ENCODE measurements at regions not wholly inside any gene's neighbourhood (a gene's known extent, or its start where the extent isn't known, plus 50 kb on each side); places are given as distances from the start of the nearest gene placed in this dataset.
A peak's percentile ranks its signal among the peaks of the same experiment; 100 is the strongest.

DNA sequence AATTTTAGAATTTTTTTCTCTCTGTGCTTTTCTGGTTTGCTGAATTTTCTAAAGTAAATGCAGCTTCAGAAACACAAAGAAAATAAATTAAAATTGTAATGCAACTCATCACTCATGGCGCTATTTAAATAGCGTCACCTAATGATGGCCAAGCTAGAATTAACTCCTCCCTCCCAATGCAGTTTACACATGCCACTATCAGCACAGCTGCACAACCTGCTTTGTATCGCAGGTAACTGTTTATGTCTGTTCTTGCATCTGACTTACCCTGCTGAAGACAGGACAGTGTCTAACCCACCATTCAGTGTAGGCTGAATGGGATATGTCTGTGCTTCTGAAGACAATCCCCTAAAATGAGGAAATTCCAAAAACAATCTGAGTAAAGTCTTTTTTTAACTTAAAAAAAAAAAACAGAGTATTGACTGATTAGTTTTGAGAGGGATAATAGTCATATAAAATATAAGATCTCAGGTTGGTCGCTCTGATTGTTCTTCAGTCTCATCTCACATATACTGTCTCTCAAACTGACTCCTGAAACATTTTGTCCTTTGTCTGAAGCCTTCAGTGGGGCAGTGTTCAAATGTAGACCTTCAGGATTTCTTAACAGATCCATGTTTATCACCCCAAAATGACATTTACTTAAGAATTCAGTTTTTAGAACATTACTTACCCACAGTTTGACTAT is 271.4 kb downstream of the ZEB2 start:
- no peak overlapping the region for H3K4me3 Mint-ChIP-seq
- TF ChIP-seq CTCF (IDR thresholded peaks at IDR 0.05; ENCODE audit: unreplicated experiment in 3 of 3): no peak
- no peak overlapping the region for H3K27ac Mint-ChIP-seq
- H3K36me3 Mint-ChIP-seq (ENCODE audit: low read depth): peaks cover 24% of the 10 kb centered on the region
- no peaks in the 10 kb centered on the region for H3K27me3 Mint-ChIP-seq (ENCODE audit: low read depth)
- H3K4me1 Mint-ChIP-seq: peaks cover 3% of the 10 kb centered on the region
- H3K9me3 Mint-ChIP-seq: peaks cover 17% of the 10 kb centered on the region

DNA sequence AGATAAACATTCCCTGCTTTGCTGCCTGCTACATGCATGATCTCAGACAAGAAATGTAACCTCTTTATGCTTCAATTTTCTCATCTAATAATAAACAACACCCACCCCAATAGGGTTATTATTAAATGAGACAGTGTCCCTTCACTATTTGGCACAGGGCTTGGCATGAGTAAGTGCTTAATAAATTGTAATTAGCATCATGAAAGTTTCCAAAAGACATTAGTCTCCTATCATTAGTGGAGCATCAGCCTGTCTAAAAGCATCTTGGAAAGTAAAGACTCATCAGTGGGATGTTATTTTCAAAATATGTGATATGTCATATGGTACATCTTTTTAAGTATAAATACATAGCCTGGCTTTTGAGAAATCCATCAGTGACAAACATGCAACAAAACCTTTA is 275.0 kb downstream of the ZEB2 start:
- Mint-ChIP-seq H3K36me3 (ENCODE audit: low read depth) (peaks cover 4% of the 10 kb centered on the region), H3K4me1 (peaks cover 19% of the 10 kb centered on the region), H3K27ac (no peak overlapping the region), H3K4me3 (no peak overlapping the region), H3K27me3 (ENCODE audit: low read depth) (no peaks in the 10 kb centered on the region), H3K9me3 (no peaks in the 10 kb centered on the region)
- no peak for TF ChIP-seq CTCF (IDR thresholded peaks at IDR 0.05; ENCODE audit: unreplicated experiment in 3 of 3)

DNA sequence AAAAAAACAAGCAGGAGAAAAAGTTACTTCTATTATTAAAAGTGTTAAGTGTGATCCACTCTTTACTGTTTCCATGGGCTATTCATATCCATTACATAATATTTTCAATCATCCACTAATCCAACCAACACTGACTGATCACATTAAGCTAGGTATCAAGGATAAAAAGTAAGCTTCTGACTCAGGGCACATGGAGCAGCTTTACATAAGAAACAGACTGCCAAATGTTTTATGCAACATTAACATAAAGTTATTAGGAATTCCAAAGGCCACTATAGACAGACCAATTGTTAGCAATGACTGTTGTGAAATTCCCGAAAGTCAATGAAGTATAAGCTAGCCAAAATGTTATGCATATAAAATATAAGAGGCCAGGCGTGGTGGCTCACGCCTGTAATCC is 277.6 kb downstream of the ZEB2 start:
- H3K27me3 Mint-ChIP-seq (ENCODE audit: low read depth): no peaks in the 10 kb centered on the region
- peaks cover 19% of the 10 kb centered on the region for H3K4me1 Mint-ChIP-seq
- TF ChIP-seq CTCF (IDR thresholded peaks at IDR 0.05; ENCODE audit: unreplicated experiment in 3 of 3): no peak
- H3K27ac Mint-ChIP-seq: peak overlapping the region in 2 of 3 experiments; percentile 23 to 45
- H3K4me3 Mint-ChIP-seq: no peak overlapping the region
- peaks cover 4% of the 10 kb centered on the region for H3K36me3 Mint-ChIP-seq (ENCODE audit: low read depth)
- no peaks in the 10 kb centered on the region for H3K9me3 Mint-ChIP-seq

DNA sequence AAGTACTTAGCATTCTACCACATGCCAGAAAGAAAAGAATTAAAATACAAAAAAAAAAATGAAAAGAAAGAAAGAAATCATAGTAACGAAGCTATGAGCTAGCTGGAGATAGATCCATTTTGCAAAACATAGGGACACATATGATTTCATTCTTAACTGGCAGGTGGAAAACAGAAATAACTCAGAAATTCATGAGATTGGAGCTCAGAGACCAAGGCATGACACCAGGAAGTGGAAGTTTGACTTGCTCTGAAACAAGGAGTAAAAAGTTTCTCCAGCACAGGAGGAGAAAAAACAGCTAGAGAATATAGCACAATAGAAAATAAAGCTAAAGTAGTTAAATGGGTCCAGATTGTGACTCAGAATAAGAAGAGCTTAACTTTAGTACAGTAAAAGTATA is 278.1 kb downstream of the ZEB2 start:
- no peak for TF ChIP-seq CTCF (IDR thresholded peaks at IDR 0.05; ENCODE audit: unreplicated experiment in 3 of 3)

GRCh38 chr2:144240656-144241339 is 279.1 kb downstream of the ZEB2 start:
- Mint-ChIP-seq H3K4me3 (no peak overlapping the region), H3K9me3 (no peaks in the 10 kb centered on the region), H3K36me3 (ENCODE audit: low read depth) (no peaks in the 10 kb centered on the region), H3K27me3 (ENCODE audit: low read depth) (no peaks in the 10 kb centered on the region), H3K4me1 (peaks cover 19% of the 10 kb centered on the region), H3K27ac (peak overlapping the region; percentile 23 to 46 (median 35))
- no peak for TF ChIP-seq CTCF (IDR thresholded peaks at IDR 0.05; ENCODE audit: unreplicated experiment in 3 of 3)

More for the DNA sequence above, 278.1 kb downstream of the ZEB2 start:
- H3K9me3 Mint-ChIP-seq: no peaks in the 10 kb centered on the region
- H3K36me3 Mint-ChIP-seq (ENCODE audit: low read depth): peaks cover 3% of the 10 kb centered on the region
- no peaks in the 10 kb centered on the region for H3K27me3 Mint-ChIP-seq (ENCODE audit: low read depth)
- no peak overlapping the region for H3K4me3 Mint-ChIP-seq
- H3K4me1 Mint-ChIP-seq: peaks cover 19% of the 10 kb centered on the region
- H3K27ac Mint-ChIP-seq: peak overlapping the region; percentile 23 to 46 (median 35)
